HepG2 (cell line): ENCODE measurements at regions not wholly inside any gene's neighbourhood (a gene's known extent, or its start where the extent isn't known, plus 50 kb on each side); places are given as distances from the start of the nearest gene placed in this dataset.

Source experiments
- HCFC1 ChIP-seq: fragments of 150-350 bp; IDR thresholded peaks from 2 replicates; pipeline ENCODE4 v1.6.1; 2014; ENCODE audit warnings: low read depth, low read length
- NKX3-1 ChIP-seq: sonication (generic); formaldehyde crosslinking; IDR thresholded peaks from 2 replicates; pipeline ENCODE4 v1.5.0; 2020; ENCODE audit warnings: missing genetic modification reagents
- NR2F1 ChIP-seq, 2 experiments: fragments of 450-650 bp in 1 of 2; formaldehyde crosslinking in 1 of 2; IDR thresholded peaks; 2 replicates each; pipeline versions ENCODE4 v1.5.0 to v1.6.1; 2016 to 2020; ENCODE audit warnings: mild to moderate bottlenecking in 1 of 2, missing compliant biosample characterization in 1 of 2, missing genetic modification reagents in 1 of 2, moderate library complexity in 1 of 2
- ZNF407 ChIP-seq: sonication (generic); formaldehyde crosslinking; IDR thresholded peaks from one replicate; pipeline ENCODE4 v1.5.1; 2020; ENCODE audit warnings: mild to moderate bottlenecking, missing genetic modification reagents; ENCODE audit errors: not compliant biosample characterization
- ZSCAN12 ChIP-seq: sonication (generic); formaldehyde crosslinking; IDR thresholded peaks from 2 replicates; pipeline ENCODE4 v1.9.0; 2021; ENCODE audit warnings: mild to moderate bottlenecking, missing genetic modification reagents
- TF ChIP-seq, protein P1 (sequence below): sonication (generic); formaldehyde crosslinking; IDR thresholded peaks from 2 replicates; pipeline ENCODE4 v1.5.1; 2020; ENCODE audit warnings: missing genetic modification reagents, mild to moderate bottlenecking, borderline replicate concordance
- TF ChIP-seq, protein P2 (sequence below): sonication (generic); formaldehyde crosslinking; conservative IDR thresholded peaks from 2 replicates; pipeline ENCODE4 v1.4.0; 2020; ENCODE audit warnings: missing genetic modification reagents

DNA sequence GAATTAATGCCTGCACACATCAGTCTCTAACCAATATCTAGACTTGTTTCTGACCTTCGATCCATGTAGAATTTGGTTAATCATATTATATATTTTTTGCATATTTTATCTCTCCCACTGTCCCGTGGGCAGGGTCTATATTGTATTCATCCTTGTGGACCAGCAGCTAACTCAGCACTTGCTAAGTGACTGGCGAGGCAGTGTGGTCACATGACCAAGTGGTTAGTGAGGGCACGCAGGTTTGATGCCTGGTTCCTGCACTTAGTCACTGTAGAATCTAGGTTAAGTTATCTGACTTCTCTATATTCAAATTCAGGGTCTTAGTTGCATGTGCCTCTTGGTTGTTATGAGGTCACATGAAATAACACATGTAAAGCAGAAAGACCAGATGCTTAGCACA lies 120.5 kb downstream of the UBE2U start (continued):
- TF ChIP-seq, protein P1, sequence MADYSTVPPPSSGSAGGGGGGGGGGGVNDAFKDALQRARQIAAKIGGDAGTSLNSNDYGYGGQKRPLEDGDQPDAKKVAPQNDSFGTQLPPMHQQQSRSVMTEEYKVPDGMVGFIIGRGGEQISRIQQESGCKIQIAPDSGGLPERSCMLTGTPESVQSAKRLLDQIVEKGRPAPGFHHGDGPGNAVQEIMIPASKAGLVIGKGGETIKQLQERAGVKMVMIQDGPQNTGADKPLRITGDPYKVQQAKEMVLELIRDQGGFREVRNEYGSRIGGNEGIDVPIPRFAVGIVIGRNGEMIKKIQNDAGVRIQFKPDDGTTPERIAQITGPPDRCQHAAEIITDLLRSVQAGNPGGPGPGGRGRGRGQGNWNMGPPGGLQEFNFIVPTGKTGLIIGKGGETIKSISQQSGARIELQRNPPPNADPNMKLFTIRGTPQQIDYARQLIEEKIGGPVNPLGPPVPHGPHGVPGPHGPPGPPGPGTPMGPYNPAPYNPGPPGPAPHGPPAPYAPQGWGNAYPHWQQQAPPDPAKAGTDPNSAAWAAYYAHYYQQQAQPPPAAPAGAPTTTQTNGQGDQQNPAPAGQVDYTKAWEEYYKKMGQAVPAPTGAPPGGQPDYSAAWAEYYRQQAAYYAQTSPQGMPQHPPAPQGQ (CRISPR knock-in tag) = no peak
- TF ChIP-seq NKX3-1 (CRISPR knock-in tag) (no peak), HCFC1 (no peak), ZSCAN12 (CRISPR knock-in tag) (no peak), NR2F1 (CRISPR knock-in tag; IDR thresholded peaks at IDR 0.05) (no peak), ZNF407 (CRISPR knock-in tag) (no peak)
- TF ChIP-seq, protein P2, sequence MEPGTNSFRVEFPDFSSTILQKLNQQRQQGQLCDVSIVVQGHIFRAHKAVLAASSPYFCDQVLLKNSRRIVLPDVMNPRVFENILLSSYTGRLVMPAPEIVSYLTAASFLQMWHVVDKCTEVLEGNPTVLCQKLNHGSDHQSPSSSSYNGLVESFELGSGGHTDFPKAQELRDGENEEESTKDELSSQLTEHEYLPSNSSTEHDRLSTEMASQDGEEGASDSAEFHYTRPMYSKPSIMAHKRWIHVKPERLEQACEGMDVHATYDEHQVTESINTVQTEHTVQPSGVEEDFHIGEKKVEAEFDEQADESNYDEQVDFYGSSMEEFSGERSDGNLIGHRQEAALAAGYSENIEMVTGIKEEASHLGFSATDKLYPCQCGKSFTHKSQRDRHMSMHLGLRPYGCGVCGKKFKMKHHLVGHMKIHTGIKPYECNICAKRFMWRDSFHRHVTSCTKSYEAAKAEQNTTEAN (CRISPR knock-in tag) = no peak
